ENCODE measurements at regions not wholly inside any gene's neighbourhood (a gene's known extent, or its start where the extent isn't known, plus 50 kb on each side); places are given as distances from the start of the nearest gene placed in this dataset.

GRCh38 chr7:79711660-79712059, 258.2 kb upstream of the MAGI2 start:
- TF ChIP-seq, protein P1, sequence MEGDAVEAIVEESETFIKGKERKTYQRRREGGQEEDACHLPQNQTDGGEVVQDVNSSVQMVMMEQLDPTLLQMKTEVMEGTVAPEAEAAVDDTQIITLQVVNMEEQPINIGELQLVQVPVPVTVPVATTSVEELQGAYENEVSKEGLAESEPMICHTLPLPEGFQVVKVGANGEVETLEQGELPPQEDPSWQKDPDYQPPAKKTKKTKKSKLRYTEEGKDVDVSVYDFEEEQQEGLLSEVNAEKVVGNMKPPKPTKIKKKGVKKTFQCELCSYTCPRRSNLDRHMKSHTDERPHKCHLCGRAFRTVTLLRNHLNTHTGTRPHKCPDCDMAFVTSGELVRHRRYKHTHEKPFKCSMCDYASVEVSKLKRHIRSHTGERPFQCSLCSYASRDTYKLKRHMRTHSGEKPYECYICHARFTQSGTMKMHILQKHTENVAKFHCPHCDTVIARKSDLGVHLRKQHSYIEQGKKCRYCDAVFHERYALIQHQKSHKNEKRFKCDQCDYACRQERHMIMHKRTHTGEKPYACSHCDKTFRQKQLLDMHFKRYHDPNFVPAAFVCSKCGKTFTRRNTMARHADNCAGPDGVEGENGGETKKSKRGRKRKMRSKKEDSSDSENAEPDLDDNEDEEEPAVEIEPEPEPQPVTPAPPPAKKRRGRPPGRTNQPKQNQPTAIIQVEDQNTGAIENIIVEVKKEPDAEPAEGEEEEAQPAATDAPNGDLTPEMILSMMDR (IDR thresholded peaks at IDR 0.05), result no peak
- TF ChIP-seq POLR2A (IDR thresholded peaks at IDR 0.05), result no peak

Measured in uterus (tissue), 2 donors.